IMR-90 (cell line): ENCODE measurements at regions not wholly inside any gene's neighbourhood (a gene's known extent, or its start where the extent isn't known, plus 50 kb on each side); places are given as distances from the start of the nearest gene placed in this dataset.

Source experiments
- ATAC-seq: fragments of 200-7000 bp; cut with Tn5 transposase; 2 replicates; pipeline ENCODE4 v1.9.1; 2020; ENCODE audit warnings: low read depth, mild to moderate bottlenecking, moderate library complexity
- BruUV-seq: library from RNA; stranded (reverse); fragments of 400-500 nt; replicated peaks from 2 replicates; lab custom pipeline; 2021; lab: Mats Ljungman, UMichigan
- CTCF ChIA-PET: fragments of 300-600 bp; formaldehyde crosslinking; extraction: SDS; loops from one replicate; lab custom pipeline; 2021; ENCODE audit warnings: antibody characterized with exemption; lab: Yijun Ruan, JAX
- POLR2A ChIA-PET: fragments of 300-600 bp; sonication (Branson Sonifier 250); formaldehyde crosslinking; loops from one replicate; lab custom pipeline; 2022; ENCODE audit warnings: antibody characterized with exemption; ENCODE audit not compliant: unreplicated experiment; lab: Charles Lee
- DNase-seq: peaks from one replicate; pipeline ENCODE4 v3.0.0; 2013
- H2AFZ ChIP-seq: replicated peaks from 2 replicates; pipeline ENCODE3; 2013; ENCODE audit warnings: low read length, mild to moderate bottlenecking; ENCODE audit not compliant: poor library complexity
- H2AK5ac ChIP-seq: 2 replicates; pipeline ENCODE4 v1.6.1; 2013; ENCODE audit warnings: low read depth, low read length, inconsistent platforms
- H2AK9ac ChIP-seq: replicated peaks from 2 replicates; pipeline ENCODE3; 2013; ENCODE audit warnings: mild to moderate bottlenecking, low read depth, low read length, moderate library complexity; ENCODE audit not compliant: poor library complexity
- H2BK120ac ChIP-seq: 2 replicates; pipeline ENCODE4 v1.6.1; 2013; ENCODE audit warnings: low read depth, low read length, inconsistent platforms
- H2BK15ac ChIP-seq: 3 replicates; pipeline ENCODE4 v1.6.1; 2013; ENCODE audit warnings: low read depth, low read length, inconsistent platforms
- H2BK20ac ChIP-seq: 2 replicates; pipeline ENCODE4 v1.6.1; 2013; ENCODE audit warnings: low read depth, mild to moderate bottlenecking, inconsistent platforms, low read length, moderate library complexity
- H2BK5ac ChIP-seq: 2 replicates; pipeline ENCODE4 v1.6.1; 2013; ENCODE audit warnings: mild to moderate bottlenecking, low read depth, low read length, inconsistent platforms; ENCODE audit not compliant: poor library complexity, severe bottlenecking
- H3K14ac ChIP-seq: replicated peaks from 2 replicates; pipeline ENCODE4 v1.6.1; 2013; ENCODE audit warnings: low read depth, low read length, inconsistent platforms
- H3K18ac ChIP-seq: 2 replicates; pipeline ENCODE4 v1.6.1; 2013; ENCODE audit warnings: low read depth, low read length, control low read depth
- H3K23ac ChIP-seq: 2 replicates; pipeline ENCODE4 v1.6.1; 2013; ENCODE audit warnings: low read depth, low read length, inconsistent platforms
- H3K27ac ChIP-seq: 2 replicates; pipeline ENCODE4 v1.5.1; 2013; ENCODE audit warnings: mild to moderate bottlenecking, control low read depth, low read length; ENCODE audit not compliant: insufficient read depth
- H3K27me3 ChIP-seq: 2 replicates; pipeline ENCODE4 v1.6.1; 2013; ENCODE audit warnings: low read length; ENCODE audit not compliant: control insufficient read depth, insufficient read depth
- H3K36me3 ChIP-seq: 2 replicates; pipeline ENCODE4 v1.6.1; 2013; ENCODE audit warnings: low read length, mixed read lengths; ENCODE audit not compliant: control insufficient read depth, insufficient read depth
- H3K4ac ChIP-seq: 2 replicates; pipeline ENCODE4 v1.6.1; 2013; ENCODE audit warnings: low read depth, low read length, inconsistent platforms
- H3K4me1 ChIP-seq: 2 replicates; pipeline ENCODE4 v1.6.1; 2013; ENCODE audit warnings: low read length, mixed read lengths; ENCODE audit not compliant: control insufficient read depth, insufficient read depth
- H3K4me2 ChIP-seq: 2 replicates; pipeline ENCODE4 v1.6.1; 2013; ENCODE audit warnings: low read depth, mild to moderate bottlenecking, control low read depth, low read length, moderate library complexity
- H3K4me3 ChIP-seq: 2 replicates; pipeline ENCODE4 v1.5.1; 2013; ENCODE audit warnings: low read depth, mild to moderate bottlenecking, control low read depth, low read length, moderate library complexity; ENCODE audit not compliant: insufficient read depth
- H3K56ac ChIP-seq: 2 replicates; pipeline ENCODE4 v1.6.1; 2013; ENCODE audit warnings: low read length, inconsistent platforms; ENCODE audit not compliant: insufficient read depth; ENCODE audit errors: extremely low read depth
- H3K79me1 ChIP-seq, 2 experiments: 2 replicates each; pipeline ENCODE4 v1.6.1; 2013; ENCODE audit warnings: low read length in 2 of 2, inconsistent platforms in 1 of 2, low read depth in 1 of 2
- H3K9ac ChIP-seq: 2 replicates; pipeline ENCODE4 v1.6.1; 2013; ENCODE audit warnings: low read depth, low read length, control low read depth
- H3K9me1 ChIP-seq: 2 replicates; pipeline ENCODE4 v1.6.1; 2013; ENCODE audit warnings: low read length, inconsistent platforms; ENCODE audit not compliant: insufficient read depth
- H3K9me3 ChIP-seq: 2 replicates; pipeline ENCODE4 v1.6.1; 2013; ENCODE audit warnings: low read length; ENCODE audit not compliant: control insufficient read depth, insufficient read depth
- H4K20me1 ChIP-seq: 2 replicates; pipeline ENCODE4 v1.6.1; 2013; ENCODE audit warnings: low read length, inconsistent platforms; ENCODE audit not compliant: insufficient read depth
- H4K5ac ChIP-seq: 2 replicates; pipeline ENCODE4 v1.6.1; 2013; ENCODE audit warnings: mild to moderate bottlenecking, low read depth, low read length, control low read depth
- H4K8ac ChIP-seq, 2 experiments: 2 replicates each; pipeline ENCODE4 v1.6.1; 2013; ENCODE audit warnings: low read depth in 2 of 2, low read length in 2 of 2, control low read depth in 1 of 2, inconsistent platforms in 1 of 2
- H4K91ac ChIP-seq: 2 replicates; pipeline ENCODE4 v1.6.1; 2013; ENCODE audit warnings: low read depth, low read length, inconsistent platforms; ENCODE audit not compliant: insufficient read depth
- BHLHE40 ChIP-seq: fragments of 150-350 bp; IDR thresholded peaks from 2 replicates; pipeline ENCODE4 v1.6.1; 2016; ENCODE audit warnings: mild to moderate bottlenecking, low read depth, low read length
- CEBPB ChIP-seq: IDR thresholded peaks from 2 replicates; pipeline ENCODE4 v1.6.1; 2012; ENCODE audit warnings: low read depth, low read length, improper control_type of control experiment
- CHD1 ChIP-seq: IDR thresholded peaks from 2 replicates; pipeline ENCODE4 v1.6.1; 2012; ENCODE audit warnings: low read depth, low read length, improper control_type of control experiment
- FOS ChIP-seq: fragments of 150-350 bp; IDR thresholded peaks from 2 replicates; pipeline ENCODE4 v1.6.1; 2016; ENCODE audit warnings: low read depth, low read length
- MAFK ChIP-seq: IDR thresholded peaks from 2 replicates; pipeline ENCODE4 v1.6.1; 2012; ENCODE audit warnings: low read depth, low read length, improper control_type of control experiment
- MAZ ChIP-seq: IDR thresholded peaks from 2 replicates; pipeline ENCODE4 v1.6.1; 2012; ENCODE audit warnings: low read depth, mild to moderate bottlenecking, low read length, improper control_type of control experiment, moderate library complexity, borderline replicate concordance
- MXI1 ChIP-seq: IDR thresholded peaks from 2 replicates; pipeline ENCODE4 v1.6.1; 2012; ENCODE audit warnings: low read depth, mild to moderate bottlenecking, low read length, moderate library complexity, borderline replicate concordance
- NFE2L2 ChIP-seq: fragments of 150-350 bp; IDR thresholded peaks from 2 replicates; pipeline ENCODE4 v1.6.1; 2016; ENCODE audit warnings: low read depth, mild to moderate bottlenecking, low read length
- POLR2A ChIP-seq: IDR thresholded peaks from 2 replicates; pipeline ENCODE4 v1.6.1; 2012; ENCODE audit warnings: mild to moderate bottlenecking, low read depth, low read length
- RAD21 ChIP-seq: IDR thresholded peaks from 2 replicates; pipeline ENCODE4 v1.6.1; 2012; ENCODE audit warnings: low read length, improper control_type of control experiment
- RCOR1 ChIP-seq: IDR thresholded peaks from 2 replicates; pipeline ENCODE4 v1.6.1; 2012; ENCODE audit warnings: mild to moderate bottlenecking, low read length, improper control_type of control experiment; ENCODE audit not compliant: insufficient replicate concordance
- RFX5 ChIP-seq: IDR thresholded peaks from 2 replicates; pipeline ENCODE4 v1.8.0; 2012; ENCODE audit warnings: low read depth, mild to moderate bottlenecking, low read length, moderate library complexity
- SMC3 ChIP-seq: fragments of 150-350 bp; IDR thresholded peaks from 2 replicates; pipeline ENCODE4 v1.6.1; 2016; ENCODE audit warnings: low read depth, mild to moderate bottlenecking, antibody characterized with exemption, low read length, moderate library complexity
- WGBS, 2 experiments: methylation state at CpG; one replicate each; pipeline versions ENCODE4 v1.1.5 to v1.1.7; 2013; ENCODE audit warnings: missing lambda C conversion rate in 2 of 2; ENCODE audit not compliant: insufficient read length in 1 of 2; ENCODE audit errors: extremely low coverage in 2 of 2; 5-methylcytosine and 5-hydroxymethylcytosine counted together
- dilution Hi-C: fragments of 300-500 bp; cut with HindIII; formaldehyde crosslinking; loops from one replicate; pipeline ENCODE4 v1.14.3; 2018; ENCODE audit warnings: low sequenced_read_pairs; ENCODE audit not compliant: unreplicated experiment
- in situ Hi-C: fragments of 300-500 bp; cut with MboI; formaldehyde crosslinking; loops from 3 replicates; pipeline ENCODE4 v1.14.3; 2019; ENCODE audit warnings: low sequenced_read_pairs, inconsistent platforms, mixed read lengths
- intact Hi-C: fragments of 100-400 bp; cut with micrococcal nuclease; formaldehyde crosslinking; loops from 2 replicates; pipeline ENCODE4 v1.10.0; 2022
- TF ChIP-seq, protein P1 (sequence below): fragments of 150-350 bp; IDR thresholded peaks from 2 replicates; pipeline ENCODE4 v1.6.1; 2017; ENCODE audit warnings: mild to moderate bottlenecking, antibody characterized with exemption, low read length, low read depth
- TF ChIP-seq, protein P2 (sequence below): conservative IDR thresholded peaks from 2 replicates; pipeline ENCODE4 v1.5.1; 2012; ENCODE audit warnings: mild to moderate bottlenecking, low read depth, low read length, improper control_type of control experiment
- TF ChIP-seq, protein P3 (sequence below): fragments of 150-350 bp; IDR thresholded peaks from 2 replicates; pipeline ENCODE4 v1.6.1; 2016; ENCODE audit warnings: low read depth, mild to moderate bottlenecking, low read length, moderate library complexity, borderline replicate concordance

DNA sequence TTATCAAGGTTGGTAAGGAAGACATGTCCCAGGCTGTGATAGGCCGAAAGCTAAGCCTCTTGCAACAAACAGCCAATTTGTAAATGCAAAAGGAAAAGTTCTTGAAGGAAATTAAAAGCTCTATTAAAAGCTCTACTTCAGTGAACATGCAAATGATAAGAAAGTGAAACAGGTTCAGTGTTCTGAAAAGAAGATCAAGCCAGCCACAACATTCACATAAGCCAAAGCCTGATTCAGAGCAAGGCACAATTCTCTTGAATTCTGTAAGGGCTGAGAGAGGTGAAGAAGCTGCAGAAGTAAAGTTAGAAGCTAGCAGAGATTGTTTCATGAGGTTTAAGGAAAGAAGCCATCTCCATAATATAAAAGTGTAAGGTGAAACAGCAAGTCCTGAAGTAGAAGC, 1259.5 kb upstream of the PIK3C3 start:
- Histone ChIP-seq H4K20me1 (no peaks in the 10 kb centered on the region), H3K4me1 (no peaks in the 10 kb centered on the region), H4K5ac (no peak overlapping the region), H3K9me1 (no peaks in the 10 kb centered on the region), H3K23ac (no peak overlapping the region), H3K9ac (no peak overlapping the region), H2AK9ac (no peak overlapping the region), H3K36me3 (no peaks in the 10 kb centered on the region), H3K79me1 (no peaks in the 10 kb centered on the region), H3K56ac (no peak overlapping the region), H2AFZ (no peak overlapping the region), H3K4me3 (no peak overlapping the region), H2BK15ac (no peak overlapping the region), H3K4ac (no peak overlapping the region), H3K9me3 (peaks cover 2% of the 10 kb centered on the region; the same call in 1 of the 2 replicates), H4K8ac (no peak overlapping the region), H3K27ac (no peak overlapping the region), H3K4me2 (no peak overlapping the region), H4K91ac (no peak overlapping the region), H3K27me3 (no peaks in the 10 kb centered on the region; the same call in 1 of the 2 replicates), H2BK5ac (no peak overlapping the region), H2BK20ac (no peak overlapping the region), H2BK120ac (no peak overlapping the region), H2AK5ac (no peak overlapping the region), H3K14ac (no peak overlapping the region), H3K18ac (no peak overlapping the region)
- no CpG with 5 or more reads among the region's 1 CpG for WGBS, 2 experiments
- ATAC-seq: no peak
- dilution Hi-C loops (no loop called here), in situ Hi-C loops (no loop called here), intact Hi-C loops (no loop called here)
- no peak for DNase-seq
- CTCF ChIA-PET: no interaction called here
- TF ChIP-seq NFE2L2 (no peak), SMC3 (no peak), RFX5 (no peak), CHD1 (no peak), POLR2A (no peak), RCOR1 (no peak), BHLHE40 (no peak), MXI1 (no peak), CEBPB (no peak), MAFK (no peak), RAD21 (no peak), FOS (no peak), MAZ (no peak)
- TF ChIP-seq, protein P1, sequence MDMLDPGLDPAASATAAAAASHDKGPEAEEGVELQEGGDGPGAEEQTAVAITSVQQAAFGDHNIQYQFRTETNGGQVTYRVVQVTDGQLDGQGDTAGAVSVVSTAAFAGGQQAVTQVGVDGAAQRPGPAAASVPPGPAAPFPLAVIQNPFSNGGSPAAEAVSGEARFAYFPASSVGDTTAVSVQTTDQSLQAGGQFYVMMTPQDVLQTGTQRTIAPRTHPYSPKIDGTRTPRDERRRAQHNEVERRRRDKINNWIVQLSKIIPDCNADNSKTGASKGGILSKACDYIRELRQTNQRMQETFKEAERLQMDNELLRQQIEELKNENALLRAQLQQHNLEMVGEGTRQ: no peak
- TF ChIP-seq, protein P2, sequence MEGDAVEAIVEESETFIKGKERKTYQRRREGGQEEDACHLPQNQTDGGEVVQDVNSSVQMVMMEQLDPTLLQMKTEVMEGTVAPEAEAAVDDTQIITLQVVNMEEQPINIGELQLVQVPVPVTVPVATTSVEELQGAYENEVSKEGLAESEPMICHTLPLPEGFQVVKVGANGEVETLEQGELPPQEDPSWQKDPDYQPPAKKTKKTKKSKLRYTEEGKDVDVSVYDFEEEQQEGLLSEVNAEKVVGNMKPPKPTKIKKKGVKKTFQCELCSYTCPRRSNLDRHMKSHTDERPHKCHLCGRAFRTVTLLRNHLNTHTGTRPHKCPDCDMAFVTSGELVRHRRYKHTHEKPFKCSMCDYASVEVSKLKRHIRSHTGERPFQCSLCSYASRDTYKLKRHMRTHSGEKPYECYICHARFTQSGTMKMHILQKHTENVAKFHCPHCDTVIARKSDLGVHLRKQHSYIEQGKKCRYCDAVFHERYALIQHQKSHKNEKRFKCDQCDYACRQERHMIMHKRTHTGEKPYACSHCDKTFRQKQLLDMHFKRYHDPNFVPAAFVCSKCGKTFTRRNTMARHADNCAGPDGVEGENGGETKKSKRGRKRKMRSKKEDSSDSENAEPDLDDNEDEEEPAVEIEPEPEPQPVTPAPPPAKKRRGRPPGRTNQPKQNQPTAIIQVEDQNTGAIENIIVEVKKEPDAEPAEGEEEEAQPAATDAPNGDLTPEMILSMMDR: no peak
- TF ChIP-seq, protein P3, sequence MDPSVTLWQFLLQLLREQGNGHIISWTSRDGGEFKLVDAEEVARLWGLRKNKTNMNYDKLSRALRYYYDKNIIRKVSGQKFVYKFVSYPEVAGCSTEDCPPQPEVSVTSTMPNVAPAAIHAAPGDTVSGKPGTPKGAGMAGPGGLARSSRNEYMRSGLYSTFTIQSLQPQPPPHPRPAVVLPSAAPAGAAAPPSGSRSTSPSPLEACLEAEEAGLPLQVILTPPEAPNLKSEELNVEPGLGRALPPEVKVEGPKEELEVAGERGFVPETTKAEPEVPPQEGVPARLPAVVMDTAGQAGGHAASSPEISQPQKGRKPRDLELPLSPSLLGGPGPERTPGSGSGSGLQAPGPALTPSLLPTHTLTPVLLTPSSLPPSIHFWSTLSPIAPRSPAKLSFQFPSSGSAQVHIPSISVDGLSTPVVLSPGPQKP: no peak
- BruUV-seq: no TSS peak
- POLR2A ChIA-PET: interaction anchor here (1.1 kb wide), 1 partner anchor 16 kb away, joined by 4 read pairs; no protein-coding TSS in a partner anchor
